ENCODE measurements at regions not wholly inside any gene's neighbourhood (a gene's known extent, or its start where the extent isn't known, plus 50 kb on each side); places are given as distances from the start of the nearest gene placed in this dataset.
"Not testable (repeated sequence)": the region's sequence is repeated elsewhere in the genome, so short reads cannot be mapped to it uniquely, and the experiment has no call there.

DNA sequence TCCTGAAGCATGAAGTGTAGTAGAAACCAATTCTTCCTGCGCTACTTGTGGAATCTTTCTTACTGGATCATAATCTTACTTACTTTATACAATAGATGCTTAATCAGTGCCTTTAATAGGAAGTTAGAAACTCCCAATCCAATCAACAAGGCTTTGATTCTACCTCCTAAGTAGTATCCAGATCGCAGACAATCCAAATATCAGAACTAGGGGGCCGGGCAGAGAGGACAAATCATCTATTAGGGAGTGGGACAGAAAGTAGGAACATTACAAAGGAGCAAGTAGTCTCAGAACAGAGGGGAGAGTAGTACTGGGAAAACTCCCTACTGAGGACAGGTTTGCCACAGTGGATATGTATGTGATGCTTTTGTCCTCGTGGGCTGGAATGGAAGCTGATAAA is 2901.1 kb upstream of the OR11H1 start:
- not testable (repeated sequence) for TF ChIP-seq YY1 (IDR thresholded peaks at IDR 0.05; ENCODE audit: insufficient read depth, insufficient read length); SUZ12 (IDR thresholded peaks at IDR 0.05; ENCODE audit: extremely low read depth, insufficient read depth, insufficient read length)
